Osteoblast (primary cell): ENCODE measurements at regions not wholly inside any gene's neighbourhood (a gene's known extent, or its start where the extent isn't known, plus 50 kb on each side); places are given as distances from the start of the nearest gene placed in this dataset.

Experiments used
- DNase-seq: peaks from one replicate; pipeline ENCODE4 v3.0.0; 2011; ENCODE audit warnings: low spot score, mixed read lengths; ENCODE audit not compliant: insufficient read length; ENCODE audit errors: missing footprints
- H2AFZ ChIP-seq: 2 replicates; pipeline ENCODE4 v1.6.0; 2011; ENCODE audit warnings: mild to moderate bottlenecking, low read length
- H3K27ac ChIP-seq: 2 replicates; pipeline ENCODE4 v1.5.1; 2011; ENCODE audit warnings: mild to moderate bottlenecking, low read depth, low read length, moderate library complexity
- H3K27me3 ChIP-seq: 2 replicates; pipeline ENCODE4 v1.6.0; 2012; ENCODE audit warnings: mild to moderate bottlenecking, control low read depth, inconsistent platforms, low read length, moderate library complexity; ENCODE audit not compliant: insufficient read depth
- H3K36me3 ChIP-seq: 2 replicates; pipeline ENCODE4 v1.5.1; 2011; ENCODE audit warnings: mild to moderate bottlenecking, low read length, control low read depth, moderate library complexity; ENCODE audit not compliant: insufficient read depth
- H3K4me1 ChIP-seq: 2 replicates; pipeline ENCODE4 v1.5.1; 2011; ENCODE audit warnings: mild to moderate bottlenecking, low read length, control low read depth, moderate library complexity; ENCODE audit not compliant: insufficient read depth
- H3K4me2 ChIP-seq: 2 replicates; pipeline ENCODE4 v1.6.0; 2011; ENCODE audit warnings: mild to moderate bottlenecking, low read length; ENCODE audit not compliant: insufficient read depth
- H3K4me3 ChIP-seq: fragments of 200-600 bp; sonication (generic); 3 replicates; pipeline ENCODE4 v1.5.1; 2012; ENCODE audit warnings: mild to moderate bottlenecking, low read length, inconsistent platforms; ENCODE audit not compliant: insufficient read depth
- H3K79me2 ChIP-seq: 2 replicates; pipeline ENCODE4 v1.6.0; 2012; ENCODE audit warnings: mild to moderate bottlenecking, low read length, control low read depth, inconsistent platforms; ENCODE audit not compliant: insufficient read depth
- H3K9me3 ChIP-seq: 2 replicates; pipeline ENCODE4 v1.5.1; 2011; ENCODE audit warnings: low read depth, low read length, control low read depth
- H4K20me1 ChIP-seq: 2 replicates; pipeline ENCODE4 v1.6.0; 2012; ENCODE audit warnings: mild to moderate bottlenecking, low read length, control low read depth; ENCODE audit not compliant: insufficient read depth
- TF ChIP-seq, protein P1 (sequence below): IDR thresholded peaks from 2 replicates; pipeline ENCODE4 v1.5.1; 2011; ENCODE audit warnings: mild to moderate bottlenecking, low read depth, low read length, moderate library complexity; ENCODE audit errors: extremely low read depth

GRCh38 chrX:155755706-155756337 lies 125.3 kb upstream of the VAMP7 start:
- H3K4me2 ChIP-seq: no peak overlapping the region
- no peaks in the 10 kb centered on the region for H3K36me3 ChIP-seq
- no peak overlapping the region for H3K27ac ChIP-seq
- H3K27me3 ChIP-seq: no peaks in the 10 kb centered on the region
- DNase-seq: no peak
- no peaks in the 10 kb centered on the region for H3K4me1 ChIP-seq
- H3K9me3 ChIP-seq: peaks cover 3% of the 10 kb centered on the region
- H4K20me1 ChIP-seq: no peaks in the 10 kb centered on the region
- TF ChIP-seq, protein P1, sequence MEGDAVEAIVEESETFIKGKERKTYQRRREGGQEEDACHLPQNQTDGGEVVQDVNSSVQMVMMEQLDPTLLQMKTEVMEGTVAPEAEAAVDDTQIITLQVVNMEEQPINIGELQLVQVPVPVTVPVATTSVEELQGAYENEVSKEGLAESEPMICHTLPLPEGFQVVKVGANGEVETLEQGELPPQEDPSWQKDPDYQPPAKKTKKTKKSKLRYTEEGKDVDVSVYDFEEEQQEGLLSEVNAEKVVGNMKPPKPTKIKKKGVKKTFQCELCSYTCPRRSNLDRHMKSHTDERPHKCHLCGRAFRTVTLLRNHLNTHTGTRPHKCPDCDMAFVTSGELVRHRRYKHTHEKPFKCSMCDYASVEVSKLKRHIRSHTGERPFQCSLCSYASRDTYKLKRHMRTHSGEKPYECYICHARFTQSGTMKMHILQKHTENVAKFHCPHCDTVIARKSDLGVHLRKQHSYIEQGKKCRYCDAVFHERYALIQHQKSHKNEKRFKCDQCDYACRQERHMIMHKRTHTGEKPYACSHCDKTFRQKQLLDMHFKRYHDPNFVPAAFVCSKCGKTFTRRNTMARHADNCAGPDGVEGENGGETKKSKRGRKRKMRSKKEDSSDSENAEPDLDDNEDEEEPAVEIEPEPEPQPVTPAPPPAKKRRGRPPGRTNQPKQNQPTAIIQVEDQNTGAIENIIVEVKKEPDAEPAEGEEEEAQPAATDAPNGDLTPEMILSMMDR: no peak
- H3K4me3 ChIP-seq: no peak overlapping the region
- no peaks in the 10 kb centered on the region for H3K79me2 ChIP-seq
- no peak overlapping the region for H2AFZ ChIP-seq

DNA sequence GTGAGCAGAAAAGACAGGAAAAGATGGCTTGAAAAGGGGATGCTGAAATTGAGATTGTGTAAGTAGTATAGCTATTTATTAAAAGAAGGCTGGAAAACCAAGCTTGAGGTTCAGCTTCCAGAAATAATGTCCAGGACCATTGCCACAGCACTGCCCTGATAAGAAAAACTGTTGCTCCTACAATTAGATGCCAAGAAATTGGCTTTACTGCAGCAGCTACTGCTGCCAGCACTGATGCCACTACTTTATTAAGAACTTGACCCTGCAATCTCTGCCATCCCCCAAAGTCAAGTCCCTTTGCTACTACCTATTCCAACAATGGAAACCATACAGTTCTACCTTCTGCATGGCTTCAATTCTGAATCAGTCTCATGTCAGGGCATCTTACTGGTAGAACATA lies 130.0 kb upstream of the VAMP7 start:
- Histone ChIP-seq H2AFZ (no peak overlapping the region), H3K27ac (no peak overlapping the region)
- TF ChIP-seq, protein P1: no peak

DNA sequence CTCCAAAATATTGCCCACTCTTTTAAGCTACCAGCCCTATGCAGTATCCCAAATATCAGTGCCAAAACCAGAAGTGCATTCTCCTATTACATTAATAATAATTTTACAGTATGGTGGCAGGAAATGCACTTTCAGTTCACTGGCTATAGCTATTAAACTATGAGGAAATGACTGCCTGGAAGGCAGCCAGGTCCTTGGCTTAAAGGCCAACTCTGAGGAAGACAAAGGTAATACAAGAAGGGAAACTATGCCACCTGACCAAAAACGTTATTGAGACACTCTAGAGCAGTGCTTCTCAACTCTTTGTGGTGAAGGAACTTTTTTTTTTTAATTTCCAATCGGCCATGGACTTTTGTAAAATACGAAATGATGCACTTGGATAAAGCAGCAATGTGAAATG lies 133.6 kb upstream of the VAMP7 start:
- no peaks in the 10 kb centered on the region for H3K36me3 ChIP-seq
- no peak overlapping the region for H3K27ac ChIP-seq
- no peaks in the 10 kb centered on the region for H3K9me3 ChIP-seq
- no peaks in the 10 kb centered on the region for H4K20me1 ChIP-seq
- no peak overlapping the region for H2AFZ ChIP-seq
- H3K4me1 ChIP-seq: no peaks in the 10 kb centered on the region
- no peak overlapping the region for H3K4me3 ChIP-seq
- H3K79me2 ChIP-seq: no peaks in the 10 kb centered on the region
- H3K4me2 ChIP-seq: no peak overlapping the region
- H3K27me3 ChIP-seq: no peaks in the 10 kb centered on the region
- DNase-seq: no peak
- TF ChIP-seq, protein P1: no peak

More for the DNA sequence above, 130.0 kb upstream of the VAMP7 start:
- DNase-seq: no peak
- Histone ChIP-seq H3K9me3 (no peaks in the 10 kb centered on the region), H3K4me2 (no peak overlapping the region), H3K36me3 (no peaks in the 10 kb centered on the region), H3K4me3 (no peak overlapping the region), H3K79me2 (no peaks in the 10 kb centered on the region), H4K20me1 (no peaks in the 10 kb centered on the region), H3K4me1 (no peaks in the 10 kb centered on the region), H3K27me3 (no peaks in the 10 kb centered on the region)

- DNase-seq: no peak
- Histone ChIP-seq H3K27me3 (no peaks in the 10 kb centered on the region), H3K4me1 (no peaks in the 10 kb centered on the region), H3K4me3 (no peak overlapping the region), H3K27ac (no peak overlapping the region), H3K9me3 (no peaks in the 10 kb centered on the region), H4K20me1 (no peaks in the 10 kb centered on the region), H2AFZ (no peak overlapping the region), H3K79me2 (no peaks in the 10 kb centered on the region), H3K36me3 (no peaks in the 10 kb centered on the region), H3K4me2 (no peak overlapping the region)
- TF ChIP-seq, protein P1: no peak
Observed at GRCh38 chrX:155745792-155746191, 133.0 kb upstream of the TMLHE start.
